MCF 10A (cell line): ENCODE measurements at regions not wholly inside any gene's neighbourhood (a gene's known extent, or its start where the extent isn't known, plus 50 kb on each side); places are given as distances from the start of the nearest gene placed in this dataset.

Experiments used
- BruUV-seq: library from RNA; stranded (reverse); fragments of 400-500 nt; replicated peaks from 2 replicates; lab custom pipeline; 2021; lab: Mats Ljungman, UMichigan
- CTCF ChIA-PET: fragments of 300-600 bp; sonication (Branson Sonifier 250); formaldehyde crosslinking; extraction: SDS; loops from one replicate; lab custom pipeline; 2021; ENCODE audit warnings: antibody characterized with exemption, inconsistent platforms; lab: Yijun Ruan, JAX
- POLR2A ChIA-PET: fragments of 300-600, 350-650 bp; sonication (Branson Sonifier 250); formaldehyde crosslinking; extraction: SDS; loops from one replicate; lab custom pipeline; 2020; ENCODE audit warnings: antibody characterized with exemption, inconsistent platforms; lab: Yijun Ruan, JAX
- DNase-seq: peaks from one replicate; pipeline ENCODE4 v3.0.0-alpha.2; 2018; ENCODE audit not compliant: unreplicated experiment
- H3K27ac Mint-ChIP-seq: one replicate; pipeline ENCODE4 v1.8.0; 2022; ENCODE audit warnings: mild to moderate bottlenecking, low read depth, mixed read lengths; ENCODE audit not compliant: unreplicated experiment
- H3K27me3 Mint-ChIP-seq: one replicate; pipeline ENCODE4 v1.8.0; 2022; ENCODE audit warnings: mixed read lengths; ENCODE audit not compliant: insufficient read depth, unreplicated experiment
- H3K36me3 Mint-ChIP-seq: one replicate; pipeline ENCODE4 v1.8.0; 2022; ENCODE audit warnings: mild to moderate bottlenecking, moderate library complexity, mixed read lengths; ENCODE audit not compliant: insufficient read depth, unreplicated experiment
- H3K4me1 Mint-ChIP-seq: one replicate; pipeline ENCODE4 v1.8.0; 2022; ENCODE audit warnings: mixed read lengths; ENCODE audit not compliant: insufficient read depth, unreplicated experiment
- H3K4me3 Mint-ChIP-seq: one replicate; pipeline ENCODE4 v1.8.0; 2022; ENCODE audit warnings: mild to moderate bottlenecking, moderate library complexity, mixed read lengths; ENCODE audit not compliant: unreplicated experiment
- H3K9me3 Mint-ChIP-seq: one replicate; pipeline ENCODE4 v1.8.0; 2022; ENCODE audit warnings: mixed read lengths; ENCODE audit not compliant: unreplicated experiment
- CTCF ChIP-seq: fragments of 200-600 bp; IDR thresholded peaks from one replicate; pipeline ENCODE4 v1.8.0; 2022; ENCODE audit warnings: antibody characterized with exemption, mild to moderate bottlenecking; ENCODE audit not compliant: unreplicated experiment
- intact Hi-C: fragments of 100-400 bp; cut with micrococcal nuclease; formaldehyde crosslinking; loops from 2 replicates; pipeline ENCODE4 v1.14.1; 2022

- Mint-ChIP-seq H3K4me3 (no peak overlapping the region), H3K27ac (no peak overlapping the region), H3K36me3 (no peaks in the 10 kb centered on the region), H3K9me3 (no peaks in the 10 kb centered on the region), H3K4me1 (no peaks in the 10 kb centered on the region), H3K27me3 (no peaks in the 10 kb centered on the region)
- TF ChIP-seq CTCF, result no peak
- BruUV-seq, result no TSS peak
- ChIA-PET POLR2A (interaction anchor here (0.7 kb wide), 1 partner anchor 70 kb away, joined by 3 read pairs; no protein-coding TSS in a partner anchor), CTCF (interaction anchor here (0.6 kb wide), 1 partner anchor 373 kb away, joined by 3 read pairs; no protein-coding TSS in a partner anchor)
- intact Hi-C loops, result no loop called here
- DNase-seq, result no peak
These were observed 1443.9 kb downstream of the SUCLG1 start for GRCh38 chr2:83015035-83015715.

- no peaks in the 10 kb centered on the region for H3K36me3 Mint-ChIP-seq
- no peak for DNase-seq
- ChIA-PET CTCF (interaction anchor here (0.6 kb wide), 1 partner anchor 372 kb away, joined by 3 read pairs; no protein-coding TSS in a partner anchor), POLR2A (interaction anchor here (0.7 kb wide), 1 partner anchor 71 kb away, joined by 3 read pairs; no protein-coding TSS in a partner anchor)
- no peaks in the 10 kb centered on the region for H3K9me3 Mint-ChIP-seq
- no peak overlapping the region for H3K4me3 Mint-ChIP-seq
- H3K4me1 Mint-ChIP-seq, result no peaks in the 10 kb centered on the region
- BruUV-seq, result no TSS peak
- no peaks in the 10 kb centered on the region for H3K27me3 Mint-ChIP-seq
- intact Hi-C loops, result no loop called here
- TF ChIP-seq CTCF, result no peak
- no peak overlapping the region for H3K27ac Mint-ChIP-seq
These were observed 1444.6 kb downstream of the SUCLG1 start for GRCh38 chr2:83014462-83014861.

- no peak for DNase-seq
- no TSS peak for BruUV-seq
- no peak overlapping the region for H3K27ac Mint-ChIP-seq
- H3K4me1 Mint-ChIP-seq, result no peaks in the 10 kb centered on the region
- H3K36me3 Mint-ChIP-seq, result no peaks in the 10 kb centered on the region
- intact Hi-C loops, result no loop called here
- H3K4me3 Mint-ChIP-seq, result no peak overlapping the region
- no peaks in the 10 kb centered on the region for H3K9me3 Mint-ChIP-seq
- H3K27me3 Mint-ChIP-seq, result no peaks in the 10 kb centered on the region
- no peak for TF ChIP-seq CTCF
- CTCF ChIA-PET, result no interaction called here
- POLR2A ChIA-PET, result no interaction called here
These were observed 1452.1 kb downstream of the SUCLG1 start for GRCh38 chr2:83006961-83007360.

- no peaks in the 10 kb centered on the region for H3K9me3 Mint-ChIP-seq
- no TSS peak for BruUV-seq
- H3K4me1 Mint-ChIP-seq, result no peaks in the 10 kb centered on the region
- ChIA-PET CTCF (no interaction called here), POLR2A (interaction anchor here (0.6 kb wide), 1 partner anchor 367 kb away, joined by 5 read pairs; no protein-coding TSS in a partner anchor)
- H3K4me3 Mint-ChIP-seq, result no peak overlapping the region
- intact Hi-C loops, result no loop called here
- no peaks in the 10 kb centered on the region for H3K36me3 Mint-ChIP-seq
- TF ChIP-seq CTCF, result no peak
- no peak overlapping the region for H3K27ac Mint-ChIP-seq
- no peaks in the 10 kb centered on the region for H3K27me3 Mint-ChIP-seq
- DNase-seq, result no peak
These were observed 1455.5 kb downstream of the SUCLG1 start for GRCh38 chr2:83003555-83003954.
